Nephron progenitor cell (in vitro differentiated cells): ENCODE measurements at regions not wholly inside any gene's neighbourhood (a gene's known extent, or its start where the extent isn't known, plus 50 kb on each side); places are given as distances from the start of the nearest gene placed in this dataset.
"Not testable (repeated sequence)": the region's sequence is repeated elsewhere in the genome, so short reads cannot be mapped to it uniquely, and the experiment has no call there.

Experiments
- DNase-seq: peaks from one replicate; pipeline ENCODE4 v3.0.0; 2021
- H3K27ac Mint-ChIP-seq: 2 replicates; pipeline ENCODE4 v1.8.0; 2021; ENCODE audit warnings: mild to moderate bottlenecking, moderate library complexity, mixed read lengths
- H3K27me3 Mint-ChIP-seq: 2 replicates; pipeline ENCODE4 v1.8.0; 2021; ENCODE audit warnings: mild to moderate bottlenecking, low read depth, mixed read lengths; ENCODE audit not compliant: poor library complexity
- H3K36me3 Mint-ChIP-seq: 2 replicates; pipeline ENCODE4 v1.8.0; 2021; ENCODE audit warnings: low read depth, mixed read lengths
- H3K4me1 Mint-ChIP-seq: 2 replicates; pipeline ENCODE4 v1.8.0; 2021; ENCODE audit warnings: mixed read lengths
- H3K4me3 Mint-ChIP-seq: 2 replicates; pipeline ENCODE4 v1.8.0; 2021; ENCODE audit warnings: mild to moderate bottlenecking, moderate library complexity, mixed read lengths
- H3K9me3 Mint-ChIP-seq: 2 replicates; pipeline ENCODE4 v1.8.0; 2021; ENCODE audit warnings: mild to moderate bottlenecking, moderate library complexity, mixed read lengths
- TF ChIP-seq, protein P1 (sequence below): fragments of 200-600 bp; sonication (generic); IDR thresholded peaks from 2 replicates; pipeline ENCODE4 v1.5.0; 2021; ENCODE audit warnings: antibody characterized with exemption

GRCh38 chr6:141884850-141885249, 247.9 kb upstream of the GJE1 start:
- H3K27me3 Mint-ChIP-seq, result peaks cover 2% of the 10 kb centered on the region
- no peak overlapping the region for H3K4me3 Mint-ChIP-seq
- no peak for DNase-seq
- TF ChIP-seq, protein P1, sequence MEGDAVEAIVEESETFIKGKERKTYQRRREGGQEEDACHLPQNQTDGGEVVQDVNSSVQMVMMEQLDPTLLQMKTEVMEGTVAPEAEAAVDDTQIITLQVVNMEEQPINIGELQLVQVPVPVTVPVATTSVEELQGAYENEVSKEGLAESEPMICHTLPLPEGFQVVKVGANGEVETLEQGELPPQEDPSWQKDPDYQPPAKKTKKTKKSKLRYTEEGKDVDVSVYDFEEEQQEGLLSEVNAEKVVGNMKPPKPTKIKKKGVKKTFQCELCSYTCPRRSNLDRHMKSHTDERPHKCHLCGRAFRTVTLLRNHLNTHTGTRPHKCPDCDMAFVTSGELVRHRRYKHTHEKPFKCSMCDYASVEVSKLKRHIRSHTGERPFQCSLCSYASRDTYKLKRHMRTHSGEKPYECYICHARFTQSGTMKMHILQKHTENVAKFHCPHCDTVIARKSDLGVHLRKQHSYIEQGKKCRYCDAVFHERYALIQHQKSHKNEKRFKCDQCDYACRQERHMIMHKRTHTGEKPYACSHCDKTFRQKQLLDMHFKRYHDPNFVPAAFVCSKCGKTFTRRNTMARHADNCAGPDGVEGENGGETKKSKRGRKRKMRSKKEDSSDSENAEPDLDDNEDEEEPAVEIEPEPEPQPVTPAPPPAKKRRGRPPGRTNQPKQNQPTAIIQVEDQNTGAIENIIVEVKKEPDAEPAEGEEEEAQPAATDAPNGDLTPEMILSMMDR, result no peak
- H3K4me1 Mint-ChIP-seq, result no peaks in the 10 kb centered on the region
- peaks cover 10% of the 10 kb centered on the region for H3K9me3 Mint-ChIP-seq
- H3K27ac Mint-ChIP-seq, result no peak overlapping the region
- H3K36me3 Mint-ChIP-seq, result no peaks in the 10 kb centered on the region

- Mint-ChIP-seq H3K36me3 (no peaks in the 10 kb centered on the region), H3K27ac (no peak overlapping the region), H3K4me3 (no peak overlapping the region), H3K9me3 (no peaks in the 10 kb centered on the region), H3K27me3 (no peaks in the 10 kb centered on the region), H3K4me1 (no peaks in the 10 kb centered on the region)
- DNase-seq, result no peak
- TF ChIP-seq, protein P1, result no peak
Measured at GRCh38 chr6:141878686-141879085, 254.0 kb upstream of the GJE1 start.

DNA sequence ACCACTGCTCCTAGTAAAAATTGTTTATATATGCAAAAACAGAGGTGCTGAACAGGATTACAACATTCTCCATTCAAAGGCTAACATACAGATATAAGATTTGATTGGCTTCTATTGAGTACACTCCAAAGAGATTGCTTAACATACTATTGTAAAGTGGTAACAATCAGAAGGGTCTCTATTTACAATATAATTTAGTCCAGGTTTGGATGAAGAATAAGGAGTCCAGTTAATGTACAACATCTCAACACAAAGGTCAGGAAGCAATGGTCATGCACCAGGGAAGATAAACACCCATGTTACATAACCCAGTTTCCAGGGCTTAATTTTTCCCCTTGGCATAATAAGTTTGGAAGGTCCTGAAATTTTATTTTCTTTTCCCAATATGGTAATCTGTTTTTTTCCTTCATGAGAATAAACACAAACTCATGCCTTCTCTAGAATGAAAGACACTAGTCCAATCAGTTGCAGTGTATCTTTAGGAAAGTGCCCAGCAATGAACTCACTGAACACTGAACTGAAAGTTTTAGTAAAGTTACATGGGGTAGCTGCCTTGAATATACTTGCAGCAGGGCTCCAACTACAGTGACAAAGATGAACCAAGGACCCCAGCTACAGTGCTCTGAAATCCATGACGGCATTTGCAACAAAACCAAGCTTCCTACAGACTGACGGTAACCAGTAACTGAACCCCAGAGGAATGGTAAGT, 255.3 kb upstream of the GJE1 start:
- H3K9me3 Mint-ChIP-seq, result peaks cover 3% of the 10 kb centered on the region
- H3K4me3 Mint-ChIP-seq, result no peak overlapping the region
- DNase-seq, result no peak
- TF ChIP-seq, protein P1, result no peak
- no peaks in the 10 kb centered on the region for H3K36me3 Mint-ChIP-seq
- no peaks in the 10 kb centered on the region for H3K27me3 Mint-ChIP-seq
- H3K27ac Mint-ChIP-seq, result no peak overlapping the region
- H3K4me1 Mint-ChIP-seq, result no peaks in the 10 kb centered on the region

- peaks cover 7% of the 10 kb centered on the region for H3K9me3 Mint-ChIP-seq
- H3K27me3 Mint-ChIP-seq, result no peaks in the 10 kb centered on the region
- no peak overlapping the region for H3K4me3 Mint-ChIP-seq
- TF ChIP-seq, protein P1, result no peak
- no peaks in the 10 kb centered on the region for H3K4me1 Mint-ChIP-seq
- DNase-seq, result no peak
- H3K27ac Mint-ChIP-seq, result no peak overlapping the region
- H3K36me3 Mint-ChIP-seq, result no peaks in the 10 kb centered on the region
Measured at GRCh38 chr6:141874930-141875602, 257.7 kb upstream of the GJE1 start.

GRCh38 chr6:141869509-141869908, 263.2 kb upstream of the GJE1 start:
- H3K4me3 Mint-ChIP-seq, H3K27ac Mint-ChIP-seq, H3K36me3 Mint-ChIP-seq, H3K4me1 Mint-ChIP-seq, H3K9me3 Mint-ChIP-seq, DNase-seq, H3K27me3 Mint-ChIP-seq: not testable (repeated sequence)

DNA sequence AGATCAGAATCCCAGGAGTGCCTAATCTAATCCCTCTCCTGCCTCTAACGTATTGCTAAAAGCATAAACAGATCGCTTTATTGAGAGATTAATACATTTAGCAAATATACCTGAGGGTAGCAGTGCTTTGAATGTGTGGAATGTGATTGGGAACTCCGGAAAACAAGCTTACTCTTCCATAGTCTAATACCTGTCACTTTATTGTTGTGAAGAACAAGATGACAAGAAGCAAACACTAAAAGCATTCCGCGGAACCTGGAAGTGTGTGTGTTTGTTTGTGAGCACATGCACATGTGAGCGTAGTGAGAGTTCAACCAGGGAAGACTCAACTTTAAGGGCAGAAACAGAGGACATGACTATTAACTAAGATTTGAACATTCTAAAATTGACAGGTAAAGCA, 265.0 kb upstream of the GJE1 start:
- no peak for DNase-seq
- Mint-ChIP-seq H3K27me3 (peaks cover 8% of the 10 kb centered on the region), H3K9me3 (peaks cover 7% of the 10 kb centered on the region), H3K27ac (no peak overlapping the region), H3K4me3 (no peak overlapping the region), H3K4me1 (no peaks in the 10 kb centered on the region), H3K36me3 (no peaks in the 10 kb centered on the region)
- TF ChIP-seq, protein P1, result no peak
